ENCODE measurements at regions not wholly inside any gene's neighbourhood (a gene's known extent, or its start where the extent isn't known, plus 50 kb on each side); places are given as distances from the start of the nearest gene placed in this dataset.

DNA sequence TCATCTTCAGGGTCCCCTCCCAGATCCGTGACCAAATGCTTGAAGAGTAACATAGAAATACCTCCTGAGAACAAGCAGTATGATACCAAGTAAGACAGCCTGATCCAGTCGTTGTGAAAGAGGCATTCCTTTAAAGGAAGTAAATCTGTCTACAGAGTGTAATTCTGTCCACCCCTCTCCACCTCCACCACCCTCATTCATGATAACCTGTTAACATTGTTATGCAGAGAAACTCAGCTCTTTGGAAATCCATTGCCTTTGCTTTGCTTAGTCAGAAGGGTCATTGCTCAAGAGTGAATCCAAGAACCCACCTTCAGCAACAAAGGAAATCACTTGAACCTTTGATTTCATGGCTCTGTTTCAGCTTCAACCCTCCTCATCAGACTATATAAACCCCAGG is 155.6 kb downstream of the CYP26B1 start:
- Histone ChIP-seq H3K27me3 (ENCODE audit: insufficient read depth, low read length) (no peaks in the 10 kb centered on the region), H3K9me3 (ENCODE audit: insufficient read depth, low read depth, low read length) (no peaks in the 10 kb centered on the region), H3K9ac (ENCODE audit: low read length) (no peak overlapping the region), H3K27ac (ENCODE audit: low read depth, low read length) (no peak overlapping the region), H3K4me1 (ENCODE audit: control insufficient read depth in 1 of 2, insufficient read depth in 2 of 2, low read length in 2 of 2) (peaks cover 0 to 5% of the 10 kb centered on the region in 2 experiments), H2BK120ac (ENCODE audit: insufficient read depth, low read length, poor library complexity) (no peak overlapping the region), H3K4ac (ENCODE audit: low read depth, low read length) (no peak overlapping the region), H2BK12ac (ENCODE audit: low read length) (no peak overlapping the region), H3K36me3 (ENCODE audit: control insufficient read depth in 1 of 2, insufficient read depth in 2 of 2, low read length in 2 of 2) (no peaks in the 10 kb centered on the region), H2BK5ac (ENCODE audit: low read depth, low read length, poor library complexity) (no peak overlapping the region), H3K4me3 (ENCODE audit: low read depth, low read length) (no peak overlapping the region), H4K8ac (ENCODE audit: low read depth, low read length) (no peak overlapping the region), H4K91ac (ENCODE audit: low read depth, low read length) (no peak overlapping the region), H3K23ac (ENCODE audit: low read length) (no peak overlapping the region), H3K4me2 (ENCODE audit: low read length) (no peak overlapping the region), H3K79me1 (ENCODE audit: low read length) (no peaks in the 10 kb centered on the region), H4K12ac (ENCODE audit: low read depth, low read length) (no peak overlapping the region), H3K79me2 (ENCODE audit: control insufficient read depth, insufficient read depth, low read length, poor library complexity) (no peaks in the 10 kb centered on the region), H3K18ac (ENCODE audit: low read length) (no peak overlapping the region), H3K14ac (ENCODE audit: low read length) (no peak overlapping the region), H2AFZ (ENCODE audit: insufficient read depth, low read length, poor library complexity) (no peak overlapping the region), H2AK5ac (ENCODE audit: low read length) (no peak overlapping the region)
- no CpG with 5 or more reads among the region's 2 CpGs for WGBS (ENCODE audit: extremely low coverage, insufficient coverage, insufficient read length)
- peak; percentile 15 to 64 for DNase-seq

DNA sequence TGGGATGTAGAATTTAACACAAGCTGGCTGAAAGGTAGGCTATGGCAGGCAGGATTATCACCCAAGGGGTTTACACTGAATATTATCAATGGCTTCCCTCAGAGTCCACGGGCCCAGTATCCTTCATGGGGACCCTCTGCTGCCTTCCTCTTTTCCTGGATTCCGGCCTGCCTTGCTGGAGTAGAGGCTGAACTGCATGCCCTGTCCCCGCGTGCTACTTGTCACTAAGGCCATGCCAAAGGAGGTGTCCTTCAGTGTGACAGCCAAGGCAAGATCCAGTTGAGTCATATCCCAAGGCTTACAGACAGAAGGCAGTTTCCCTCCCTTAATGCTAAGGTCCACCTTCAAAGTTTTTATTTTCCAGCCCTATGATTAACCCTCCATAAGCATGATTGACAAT is 156.3 kb downstream of the CYP26B1 start:
- Histone ChIP-seq H3K4me1 (ENCODE audit: control insufficient read depth in 1 of 2, insufficient read depth in 2 of 2, low read length in 2 of 2) (peaks cover 0 to 5% of the 10 kb centered on the region in 2 experiments), H3K9ac (ENCODE audit: low read length) (no peak overlapping the region), H3K18ac (ENCODE audit: low read length) (no peak overlapping the region), H2BK12ac (ENCODE audit: low read length) (no peak overlapping the region), H4K8ac (ENCODE audit: low read depth, low read length) (no peak overlapping the region), H2AK5ac (ENCODE audit: low read length) (no peak overlapping the region), H3K4me2 (ENCODE audit: low read length) (no peak overlapping the region), H3K4me3 (ENCODE audit: low read depth, low read length) (no peak overlapping the region), H3K79me2 (ENCODE audit: control insufficient read depth, insufficient read depth, low read length, poor library complexity) (no peaks in the 10 kb centered on the region), H2BK5ac (ENCODE audit: low read depth, low read length, poor library complexity) (no peak overlapping the region), H3K9me3 (ENCODE audit: insufficient read depth, low read depth, low read length) (no peaks in the 10 kb centered on the region), H4K12ac (ENCODE audit: low read depth, low read length) (no peak overlapping the region), H2BK120ac (ENCODE audit: insufficient read depth, low read length, poor library complexity) (no peak overlapping the region), H3K36me3 (ENCODE audit: control insufficient read depth in 1 of 2, insufficient read depth in 2 of 2, low read length in 2 of 2) (no peaks in the 10 kb centered on the region), H3K27ac (ENCODE audit: low read depth, low read length) (no peak overlapping the region), H3K79me1 (ENCODE audit: low read length) (no peaks in the 10 kb centered on the region), H2AFZ (ENCODE audit: insufficient read depth, low read length, poor library complexity) (no peak overlapping the region), H3K27me3 (ENCODE audit: insufficient read depth, low read length) (no peaks in the 10 kb centered on the region), H3K4ac (ENCODE audit: low read depth, low read length) (no peak overlapping the region), H3K23ac (ENCODE audit: low read length) (no peak overlapping the region), H4K91ac (ENCODE audit: low read depth, low read length) (no peak overlapping the region), H3K14ac (ENCODE audit: low read length) (no peak overlapping the region)
- DNase-seq, result no peak
- WGBS (ENCODE audit: extremely low coverage, insufficient coverage, insufficient read length), result no CpG with 5 or more reads among the region's 4 CpGs

DNA sequence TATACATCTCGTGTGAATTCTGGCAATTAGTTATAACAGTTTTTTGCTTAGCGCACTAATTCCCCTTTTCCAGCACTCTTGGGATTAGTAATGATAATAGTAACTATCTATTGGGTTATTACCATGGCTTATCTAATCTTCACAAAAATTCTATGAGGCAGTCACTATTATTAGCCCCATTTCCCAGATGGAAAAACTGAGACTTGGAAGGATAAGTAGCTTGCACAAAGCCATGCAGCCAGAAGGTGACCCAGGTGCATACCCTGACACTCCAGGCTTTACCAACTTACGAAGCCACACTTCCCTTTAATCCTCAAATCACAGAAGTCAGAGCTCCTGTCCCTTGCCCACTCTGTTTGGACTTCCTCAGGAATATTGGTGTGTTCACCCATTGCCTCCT is 156.8 kb downstream of the CYP26B1 start:
- H3K9ac ChIP-seq (ENCODE audit: low read length), result no peak overlapping the region
- DNase-seq, result no peak
- no peak overlapping the region for H4K91ac ChIP-seq (ENCODE audit: low read depth, low read length)
- H4K8ac ChIP-seq (ENCODE audit: low read depth, low read length), result no peak overlapping the region
- no peak overlapping the region for H3K14ac ChIP-seq (ENCODE audit: low read length)
- H3K23ac ChIP-seq (ENCODE audit: low read length), result no peak overlapping the region
- no peak overlapping the region for H3K18ac ChIP-seq (ENCODE audit: low read length)
- no peaks in the 10 kb centered on the region for H3K79me2 ChIP-seq (ENCODE audit: control insufficient read depth, insufficient read depth, low read length, poor library complexity)
- H2BK5ac ChIP-seq (ENCODE audit: low read depth, low read length, poor library complexity), result no peak overlapping the region
- H2BK12ac ChIP-seq (ENCODE audit: low read length), result no peak overlapping the region
- H3K4ac ChIP-seq (ENCODE audit: low read depth, low read length), result no peak overlapping the region
- no peak overlapping the region for H4K12ac ChIP-seq (ENCODE audit: low read depth, low read length)
- H3K79me1 ChIP-seq (ENCODE audit: low read length), result no peaks in the 10 kb centered on the region
- H3K4me2 ChIP-seq (ENCODE audit: low read length), result no peak overlapping the region
- H3K36me3 ChIP-seq (ENCODE audit: control insufficient read depth in 1 of 2, insufficient read depth in 2 of 2, low read length in 2 of 2), result no peaks in the 10 kb centered on the region
- no peak overlapping the region for H3K27ac ChIP-seq (ENCODE audit: low read depth, low read length)
- peaks cover 0 to 5% of the 10 kb centered on the region in 2 experiments for H3K4me1 ChIP-seq (ENCODE audit: control insufficient read depth in 1 of 2, insufficient read depth in 2 of 2, low read length in 2 of 2)
- H3K4me3 ChIP-seq (ENCODE audit: low read depth, low read length), result no peak overlapping the region
- no peaks in the 10 kb centered on the region for H3K27me3 ChIP-seq (ENCODE audit: insufficient read depth, low read length)
- no peak overlapping the region for H2BK120ac ChIP-seq (ENCODE audit: insufficient read depth, low read length, poor library complexity)
- no peaks in the 10 kb centered on the region for H3K9me3 ChIP-seq (ENCODE audit: insufficient read depth, low read depth, low read length)
- H2AFZ ChIP-seq (ENCODE audit: insufficient read depth, low read length, poor library complexity), result no peak overlapping the region
- no CpG with 5 or more reads among the region's 3 CpGs for WGBS (ENCODE audit: extremely low coverage, insufficient coverage, insufficient read length)
- no peak overlapping the region for H2AK5ac ChIP-seq (ENCODE audit: low read length)

- H4K12ac ChIP-seq (ENCODE audit: low read depth, low read length), result no peak overlapping the region
- no peak overlapping the region for H3K4ac ChIP-seq (ENCODE audit: low read depth, low read length)
- H4K91ac ChIP-seq (ENCODE audit: low read depth, low read length), result no peak overlapping the region
- H3K9ac ChIP-seq (ENCODE audit: low read length), result no peak overlapping the region
- H4K8ac ChIP-seq (ENCODE audit: low read depth, low read length), result no peak overlapping the region
- H2AFZ ChIP-seq (ENCODE audit: insufficient read depth, low read length, poor library complexity), result no peak overlapping the region
- no peak overlapping the region for H2BK5ac ChIP-seq (ENCODE audit: low read depth, low read length, poor library complexity)
- no peak overlapping the region for H3K18ac ChIP-seq (ENCODE audit: low read length)
- no peak overlapping the region for H3K4me2 ChIP-seq (ENCODE audit: low read length)
- no peak overlapping the region for H3K27ac ChIP-seq (ENCODE audit: low read depth, low read length)
- no peak overlapping the region for H2BK120ac ChIP-seq (ENCODE audit: insufficient read depth, low read length, poor library complexity)
- no peak overlapping the region for H2AK5ac ChIP-seq (ENCODE audit: low read length)
- no peak overlapping the region for H3K4me3 ChIP-seq (ENCODE audit: low read depth, low read length)
- peaks cover 0 to 5% of the 10 kb centered on the region in 2 experiments for H3K4me1 ChIP-seq (ENCODE audit: control insufficient read depth in 1 of 2, insufficient read depth in 2 of 2, low read length in 2 of 2)
- no peaks in the 10 kb centered on the region for H3K79me2 ChIP-seq (ENCODE audit: control insufficient read depth, insufficient read depth, low read length, poor library complexity)
- H3K36me3 ChIP-seq (ENCODE audit: control insufficient read depth in 1 of 2, insufficient read depth in 2 of 2, low read length in 2 of 2), result no peaks in the 10 kb centered on the region
- no peaks in the 10 kb centered on the region for H3K9me3 ChIP-seq (ENCODE audit: insufficient read depth, low read depth, low read length)
- no peak overlapping the region for H3K23ac ChIP-seq (ENCODE audit: low read length)
- H2BK12ac ChIP-seq (ENCODE audit: low read length), result no peak overlapping the region
- no peaks in the 10 kb centered on the region for H3K79me1 ChIP-seq (ENCODE audit: low read length)
- H3K27me3 ChIP-seq (ENCODE audit: insufficient read depth, low read length), result no peaks in the 10 kb centered on the region
- WGBS (ENCODE audit: extremely low coverage, insufficient coverage, insufficient read length), result no CpG with 5 or more reads among the region's 6 CpGs
- H3K14ac ChIP-seq (ENCODE audit: low read length), result no peak overlapping the region
- no peak for DNase-seq
These were observed 157.5 kb downstream of the CYP26B1 start for GRCh38 chr2:71990122-71990521.
